ENCODE measurements at regions not wholly inside any gene's neighbourhood (a gene's known extent, or its start where the extent isn't known, plus 50 kb on each side); places are given as distances from the start of the nearest gene placed in this dataset.

GRCh38 chr15:45801543-45801942, 166.7 kb downstream of the SQOR start:
- no peaks in the 10 kb centered on the region for H3K36me3 ChIP-seq (ENCODE audit: insufficient read depth, low read length, poor library complexity, severe bottlenecking)
- H3K27me3 ChIP-seq (replicated peaks; ENCODE audit: insufficient read depth, low read depth, low read length, poor library complexity) = no peaks in the 10 kb centered on the region
- no peaks in the 10 kb centered on the region for H3K4me1 ChIP-seq (ENCODE audit: insufficient read depth, low read length, poor library complexity, severe bottlenecking)
- no peak overlapping the region for H3K27ac ChIP-seq (ENCODE audit: low read depth, low read length, poor library complexity, severe bottlenecking)
- ChIA-PET POLR2A (ENCODE audit: low non-redundant PET) (no interaction called here), CTCF (no interaction called here)
- intact Hi-C loops (cut with micrococcal nuclease; ENCODE audit: unreplicated experiment) = no loop called here
- H3K9me3 ChIP-seq (ENCODE audit: low read depth, low read length, poor library complexity, severe bottlenecking) = no peaks in the 10 kb centered on the region
- TF ChIP-seq CTCF (conservative IDR thresholded peaks at IDR 0.05; ENCODE audit: low read depth, low read length) = no peak
- TF ChIP-seq EZH2 (IDR thresholded peaks at IDR 0.05; ENCODE audit: borderline replicate concordance, low read depth, low read length, poor library complexity, severe bottlenecking) = no peak
- DNase-seq (ENCODE audit: low spot score) = no peak
- H3K4me3 ChIP-seq (ENCODE audit: low read depth, low read length, poor library complexity, severe bottlenecking) = no peak overlapping the region
- no TSS peak for BruUV-seq (replicated peaks)

- POLR2A ChIA-PET (ENCODE audit: low non-redundant PET) = no interaction called here
- H3K27ac ChIP-seq (ENCODE audit: low read depth, low read length, poor library complexity, severe bottlenecking) = no peak overlapping the region
- intact Hi-C loops (cut with micrococcal nuclease; ENCODE audit: unreplicated experiment) = no loop called here
- no peaks in the 10 kb centered on the region for H3K27me3 ChIP-seq (replicated peaks; ENCODE audit: insufficient read depth, low read depth, low read length, poor library complexity)
- H3K4me3 ChIP-seq (ENCODE audit: low read depth, low read length, poor library complexity, severe bottlenecking) = no peak overlapping the region
- BruUV-seq (replicated peaks) = no TSS peak
- no peak for DNase-seq (ENCODE audit: low spot score)
- CTCF ChIA-PET = interaction anchor here (0.6 kb wide), 1 partner anchor 193 kb away, joined by 3 read pairs; no protein-coding TSS in a partner anchor
- no peaks in the 10 kb centered on the region for H3K36me3 ChIP-seq (ENCODE audit: insufficient read depth, low read length, poor library complexity, severe bottlenecking)
- H3K9me3 ChIP-seq (ENCODE audit: low read depth, low read length, poor library complexity, severe bottlenecking) = no peaks in the 10 kb centered on the region
- TF ChIP-seq CTCF (conservative IDR thresholded peaks at IDR 0.05; ENCODE audit: low read depth, low read length) (no peak), EZH2 (IDR thresholded peaks at IDR 0.05; ENCODE audit: borderline replicate concordance, low read depth, low read length, poor library complexity, severe bottlenecking) (no peak)
- H3K4me1 ChIP-seq (ENCODE audit: insufficient read depth, low read length, poor library complexity, severe bottlenecking) = no peaks in the 10 kb centered on the region
Observed at GRCh38 chr15:45802140-45802539, 167.3 kb downstream of the SQOR start.

- DNase-seq (ENCODE audit: low spot score) = no peak
- Histone ChIP-seq H3K4me1 (ENCODE audit: insufficient read depth, low read length, poor library complexity, severe bottlenecking) (no peaks in the 10 kb centered on the region), H3K27me3 (replicated peaks; ENCODE audit: insufficient read depth, low read depth, low read length, poor library complexity) (no peaks in the 10 kb centered on the region), H3K4me3 (ENCODE audit: low read depth, low read length, poor library complexity, severe bottlenecking) (no peak overlapping the region), H3K36me3 (ENCODE audit: insufficient read depth, low read length, poor library complexity, severe bottlenecking) (no peaks in the 10 kb centered on the region), H3K27ac (ENCODE audit: low read depth, low read length, poor library complexity, severe bottlenecking) (no peak overlapping the region), H3K9me3 (ENCODE audit: low read depth, low read length, poor library complexity, severe bottlenecking) (no peaks in the 10 kb centered on the region)
- intact Hi-C loops (cut with micrococcal nuclease; ENCODE audit: unreplicated experiment) = no loop called here
- no TSS peak for BruUV-seq (replicated peaks)
- TF ChIP-seq CTCF (conservative IDR thresholded peaks at IDR 0.05; ENCODE audit: low read depth, low read length) (no peak), EZH2 (IDR thresholded peaks at IDR 0.05; ENCODE audit: borderline replicate concordance, low read depth, low read length, poor library complexity, severe bottlenecking) (no peak)
- POLR2A ChIA-PET (ENCODE audit: low non-redundant PET) = no interaction called here
- CTCF ChIA-PET = no interaction called here
Observed at GRCh38 chr15:45804028-45804427, 169.2 kb downstream of the SQOR start.
